Glomerular visceral epithelial cell (primary cell): ENCODE measurements at regions not wholly inside any gene's neighbourhood (a gene's known extent, or its start where the extent isn't known, plus 50 kb on each side); places are given as distances from the start of the nearest gene placed in this dataset.

Experiments used
- DNase-seq: peaks from one replicate; pipeline ENCODE4 v3.0.0-alpha.2; 2016; ENCODE audit errors: extremely low spot score

GRCh38 chr20:23174821-23175220 lies 88.7 kb upstream of the CD93 start:
- DNase-seq = no peak

- no peak for DNase-seq
Observed at GRCh38 chr20:23167431-23167830, 81.3 kb upstream of the CD93 start.

GRCh38 chr20:23166563-23166962 lies 80.4 kb upstream of the CD93 start:
- DNase-seq = no peak

GRCh38 chr20:23165964-23166363 lies 79.8 kb upstream of the CD93 start:
- no peak for DNase-seq

GRCh38 chr20:23165307-23165750 lies 79.2 kb upstream of the CD93 start:
- no peak for DNase-seq

- no peak for DNase-seq
Observed at GRCh38 chr20:23164176-23164601, 78.1 kb upstream of the CD93 start.

GRCh38 chr20:23163562-23163961 lies 77.4 kb upstream of the CD93 start:
- no peak for DNase-seq

GRCh38 chr20:23162887-23163286 lies 76.8 kb upstream of the CD93 start:
- no peak for DNase-seq

GRCh38 chr20:23161968-23162696 lies 76.0 kb upstream of the CD93 start:
- DNase-seq = peak; percentile 81

- no peak for DNase-seq
Observed at GRCh38 chr20:23161244-23161891, 75.2 kb upstream of the CD93 start.

- DNase-seq = no peak
Observed at GRCh38 chr20:23160536-23161243, 74.6 kb upstream of the CD93 start.

- no peak for DNase-seq
Observed at GRCh38 chr20:23159947-23160318, 73.8 kb upstream of the CD93 start.

- no peak for DNase-seq
Observed at GRCh38 chr20:23159256-23159946, 73.3 kb upstream of the CD93 start.

GRCh38 chr20:23157734-23158133 lies 71.6 kb upstream of the CD93 start:
- no peak for DNase-seq

- DNase-seq = no peak
Observed at GRCh38 chr20:23156842-23157423, 70.8 kb upstream of the CD93 start.

- peak; percentile 75 for DNase-seq
Observed at GRCh38 chr20:23156170-23156841, 70.2 kb upstream of the CD93 start.

- no peak for DNase-seq
Observed at GRCh38 chr20:23155141-23155590, 69.0 kb upstream of the CD93 start.

GRCh38 chr20:23153696-23154341 lies 67.7 kb upstream of the CD93 start:
- no peak for DNase-seq

- no peak for DNase-seq
Observed at GRCh38 chr20:23152902-23153301, 66.8 kb upstream of the CD93 start.

- DNase-seq = no peak
Observed at GRCh38 chr20:23152308-23152892, 66.3 kb upstream of the CD93 start.
